ENCODE measurements at regions not wholly inside any gene's neighbourhood (a gene's known extent, or its start where the extent isn't known, plus 50 kb on each side); places are given as distances from the start of the nearest gene placed in this dataset.

GRCh38 chr5:164600274-164600673, 1094.9 kb downstream of the MAT2B start:
- DNase-seq (ENCODE audit: low spot score): no peak

GRCh38 chr5:164600929-164601535, 1095.6 kb downstream of the MAT2B start:
- no peak for DNase-seq (ENCODE audit: low spot score)

GRCh38 chr5:164608507-164608906, 1103.1 kb downstream of the MAT2B start:
- no peak for DNase-seq (ENCODE audit: low spot score)

- DNase-seq (ENCODE audit: low spot score): no peak
These were observed 1105.0 kb downstream of the MAT2B start for GRCh38 chr5:164610374-164610773.

- no peak for DNase-seq (ENCODE audit: low spot score)
These were observed 1109.3 kb downstream of the MAT2B start for GRCh38 chr5:164614707-164615106.

GRCh38 chr5:164617290-164617689, 1111.9 kb downstream of the MAT2B start:
- no peak for DNase-seq (ENCODE audit: low spot score)

- no peak for DNase-seq (ENCODE audit: low spot score)
These were observed 1121.6 kb downstream of the MAT2B start for GRCh38 chr5:164627021-164627420.

GRCh38 chr5:164636456-164636855, 1131.0 kb downstream of the MAT2B start:
- DNase-seq (ENCODE audit: low spot score): no peak

GRCh38 chr5:164637931-164638521, 1132.6 kb downstream of the MAT2B start:
- DNase-seq (ENCODE audit: low spot score): no peak

- no peak for DNase-seq (ENCODE audit: low spot score)
These were observed 1143.8 kb downstream of the MAT2B start for GRCh38 chr5:164649266-164649665.

GRCh38 chr5:164650427-164650826, 1145.0 kb downstream of the MAT2B start:
- DNase-seq (ENCODE audit: low spot score): no peak

GRCh38 chr5:164651546-164652275, 1146.3 kb downstream of the MAT2B start:
- no peak for DNase-seq (ENCODE audit: low spot score)

GRCh38 chr5:164652276-164652660, 1146.8 kb downstream of the MAT2B start:
- DNase-seq (ENCODE audit: low spot score): no peak

GRCh38 chr5:164663198-164663989, 1158.0 kb downstream of the MAT2B start:
- no peak for DNase-seq (ENCODE audit: low spot score)

- DNase-seq (ENCODE audit: low spot score): no peak
These were observed 1166.2 kb downstream of the MAT2B start for GRCh38 chr5:164671640-164672039.

- no peak for DNase-seq (ENCODE audit: low spot score)
These were observed 1166.8 kb downstream of the MAT2B start for GRCh38 chr5:164672205-164672604.

- no peak for DNase-seq (ENCODE audit: low spot score)
These were observed 1167.7 kb downstream of the MAT2B start for GRCh38 chr5:164672931-164673694.

GRCh38 chr5:164679461-164679860, 1174.0 kb downstream of the MAT2B start:
- DNase-seq (ENCODE audit: low spot score): no peak

- DNase-seq (ENCODE audit: low spot score): no peak
These were observed 1174.8 kb downstream of the MAT2B start for GRCh38 chr5:164680216-164680615.

- no peak for DNase-seq (ENCODE audit: low spot score)
These were observed 1175.5 kb downstream of the MAT2B start for GRCh38 chr5:164680812-164681520.

- no peak for DNase-seq (ENCODE audit: low spot score)
These were observed 1182.0 kb downstream of the MAT2B start for GRCh38 chr5:164687391-164687790.
